Head of caudate nucleus (tissue), 42 donors: ENCODE measurements at regions not wholly inside any gene's neighbourhood (a gene's known extent, or its start where the extent isn't known, plus 50 kb on each side); places are given as distances from the start of the nearest gene placed in this dataset.

Source experiments
- DNase-seq, 42 donors: peaks; one replicate each; pipeline versions ENCODE4 v3.0.0 to v3.0.0-alpha.2; 2020 to 2021; ENCODE audit warnings: mixed read lengths in 7 of 42
- intact Hi-C: fragments of 100-400 bp; cut with DNase I; formaldehyde crosslinking; loops from one replicate; pipeline ENCODE4 v1.15.0; 2022

GRCh38 chr15:62572797-62573196, 407.7 kb upstream of the C2CD4B start:
- no peak for DNase-seq
- intact Hi-C loops, result no loop called here

GRCh38 chr15:62573876-62574275, 408.8 kb upstream of the C2CD4B start:
- DNase-seq, result no peak
- intact Hi-C loops, result no loop called here

GRCh38 chr15:62578546-62578945, 413.5 kb upstream of the C2CD4B start:
- intact Hi-C loops, result no loop called here
- no peak for DNase-seq

- DNase-seq, result no peak
- intact Hi-C loops, result no loop called here
These were observed 413.9 kb upstream of the C2CD4B start for GRCh38 chr15:62578960-62579359.

GRCh38 chr15:62579842-62580241, 414.8 kb upstream of the C2CD4B start:
- no peak for DNase-seq
- intact Hi-C loops, result no loop called here

- no peak for DNase-seq
- intact Hi-C loops, result no loop called here
These were observed 417.5 kb upstream of the C2CD4B start for GRCh38 chr15:62582580-62582979.

- intact Hi-C loops, result no loop called here
- DNase-seq, result no peak
These were observed 419.5 kb upstream of the C2CD4B start for GRCh38 chr15:62584301-62585235.

GRCh38 chr15:62588938-62589670, 424.0 kb upstream of the C2CD4B start:
- no peak for DNase-seq
- intact Hi-C loops, result no loop called here

GRCh38 chr15:62591842-62592838, 427.1 kb upstream of the C2CD4B start:
- DNase-seq, result no peak
- intact Hi-C loops, result no loop called here

GRCh38 chr15:62592920-62593319, 427.8 kb upstream of the C2CD4B start:
- intact Hi-C loops, result no loop called here
- DNase-seq, result no peak

GRCh38 chr15:62593681-62594399, 428.8 kb upstream of the C2CD4B start:
- no peak for DNase-seq
- intact Hi-C loops, result no loop called here

- intact Hi-C loops, result no loop called here
- no peak for DNase-seq
These were observed 433.1 kb upstream of the C2CD4B start for GRCh38 chr15:62598217-62598616.

- DNase-seq, result no peak
- intact Hi-C loops, result no loop called here
These were observed 435.0 kb upstream of the C2CD4B start for GRCh38 chr15:62599791-62600777.

GRCh38 chr15:62601777-62602545, 436.9 kb upstream of the C2CD4B start:
- no peak for DNase-seq
- intact Hi-C loops, result no loop called here

GRCh38 chr15:62603742-62604141, 438.7 kb upstream of the C2CD4B start:
- intact Hi-C loops, result no loop called here
- no peak for DNase-seq

GRCh38 chr15:62605282-62605681, 437.3 kb upstream of the TPM1 start:
- DNase-seq, result no peak
- intact Hi-C loops, result loop anchor here (5.0 kb wide), 1 partner anchor 148 kb away; no protein-coding TSS in a partner anchor
